Activated effector memory CD4-positive, alpha-beta T cell treated with Interleukin-2 at 50 U/mL for 16 hours (primary cell): ENCODE measurements at regions not wholly inside any gene's neighbourhood (a gene's known extent, or its start where the extent isn't known, plus 50 kb on each side); places are given as distances from the start of the nearest gene placed in this dataset.

Experiments used
- DNase-seq: peaks from one replicate; pipeline ENCODE4 v3.0.0-alpha.2; 2020

DNA sequence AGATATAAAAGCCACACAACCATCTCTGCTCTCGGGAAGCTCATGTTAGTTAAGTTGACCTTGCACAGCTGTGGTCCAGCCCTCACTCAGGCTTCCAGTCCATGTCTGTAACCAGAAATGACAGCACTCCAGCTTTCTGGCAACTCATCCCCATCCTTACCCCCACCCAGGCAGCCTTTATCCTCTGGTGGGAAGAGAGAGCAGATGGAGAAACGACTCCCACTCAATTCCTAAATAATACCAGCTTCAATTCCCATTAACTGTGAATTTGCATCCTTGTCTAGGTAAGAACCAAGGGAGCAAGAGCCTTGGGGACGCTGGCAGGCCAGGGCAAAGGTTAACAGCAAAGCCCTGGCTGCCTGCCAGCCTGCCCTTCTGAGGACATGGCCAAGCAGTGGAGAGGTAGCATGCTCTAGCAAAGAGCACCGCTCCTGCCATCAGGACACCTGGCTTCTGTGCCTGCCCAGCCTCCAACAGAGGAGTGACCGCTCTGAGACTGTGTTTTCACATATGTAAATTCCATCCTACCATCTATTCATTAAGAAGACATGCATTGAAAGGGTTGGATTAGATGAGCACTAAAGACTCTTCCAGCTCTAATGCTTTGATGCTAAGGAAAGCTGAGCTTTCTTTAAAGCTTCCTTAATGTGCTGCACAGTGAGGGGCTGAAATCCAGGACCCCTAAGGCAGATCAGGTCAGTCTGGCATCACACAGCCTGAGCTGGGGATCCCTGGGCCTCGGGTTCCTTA, 236.1 kb downstream of the GRIN2B start:
- no peak for DNase-seq

DNA sequence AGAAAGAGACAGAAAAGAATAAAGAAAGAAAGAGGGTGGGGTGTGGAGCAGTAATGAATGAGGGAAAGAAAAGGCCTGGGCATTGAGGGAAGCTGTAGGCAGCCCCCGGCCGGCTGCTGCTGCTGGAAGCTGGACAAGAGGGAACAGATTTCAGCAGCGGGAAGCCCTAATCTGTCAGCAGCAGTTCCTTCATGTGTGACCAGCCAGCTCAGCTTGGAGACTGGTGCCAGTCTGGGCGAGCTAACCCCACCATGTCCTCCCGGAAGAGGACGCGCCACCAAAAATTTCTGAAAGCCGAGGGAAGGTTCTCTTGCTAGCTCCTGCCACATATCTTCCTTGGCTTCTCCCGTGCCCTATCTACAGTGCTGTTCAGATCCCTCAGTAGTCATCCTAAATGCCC, 236.8 kb downstream of the GRIN2B start:
- no peak for DNase-seq

DNA sequence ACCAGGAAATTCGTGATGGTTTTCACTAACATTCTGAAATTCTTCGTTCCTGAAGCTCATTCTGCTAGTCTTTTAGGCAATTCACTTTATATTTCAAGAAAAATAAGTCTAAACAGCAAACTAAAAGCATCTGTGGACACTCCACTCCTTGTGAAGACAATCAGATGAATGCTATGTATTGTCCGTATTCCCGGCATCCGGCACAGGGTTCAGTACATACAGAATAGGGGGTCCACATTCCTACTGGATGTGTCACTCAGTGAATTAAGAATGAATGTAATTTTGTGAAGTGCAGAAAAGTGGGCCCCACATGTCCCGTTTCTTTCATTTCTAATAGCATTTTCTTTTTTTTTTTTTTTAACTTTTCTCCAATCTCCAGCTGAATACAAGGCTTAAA, 241.3 kb downstream of the GRIN2B start:
- no peak for DNase-seq

DNA sequence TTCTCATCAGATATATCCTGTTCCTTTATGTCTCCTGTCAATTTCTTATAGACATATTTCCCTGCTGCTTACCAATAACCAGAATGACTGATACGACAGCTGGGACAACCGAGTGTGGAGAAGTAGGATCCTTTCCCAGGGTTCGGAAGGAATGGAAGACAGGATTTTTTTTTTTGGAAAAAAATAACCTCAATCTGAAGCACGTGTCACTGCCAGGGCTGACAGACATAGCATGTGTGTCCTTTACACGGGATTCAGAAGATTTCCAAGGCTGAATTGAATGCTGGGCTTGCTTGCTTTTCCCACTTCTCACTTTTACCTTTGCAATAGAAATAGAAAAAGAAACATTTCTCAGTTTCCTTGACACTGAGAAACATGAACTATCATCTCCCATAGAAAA, 245.7 kb downstream of the GRIN2B start:
- DNase-seq, result no peak

DNA sequence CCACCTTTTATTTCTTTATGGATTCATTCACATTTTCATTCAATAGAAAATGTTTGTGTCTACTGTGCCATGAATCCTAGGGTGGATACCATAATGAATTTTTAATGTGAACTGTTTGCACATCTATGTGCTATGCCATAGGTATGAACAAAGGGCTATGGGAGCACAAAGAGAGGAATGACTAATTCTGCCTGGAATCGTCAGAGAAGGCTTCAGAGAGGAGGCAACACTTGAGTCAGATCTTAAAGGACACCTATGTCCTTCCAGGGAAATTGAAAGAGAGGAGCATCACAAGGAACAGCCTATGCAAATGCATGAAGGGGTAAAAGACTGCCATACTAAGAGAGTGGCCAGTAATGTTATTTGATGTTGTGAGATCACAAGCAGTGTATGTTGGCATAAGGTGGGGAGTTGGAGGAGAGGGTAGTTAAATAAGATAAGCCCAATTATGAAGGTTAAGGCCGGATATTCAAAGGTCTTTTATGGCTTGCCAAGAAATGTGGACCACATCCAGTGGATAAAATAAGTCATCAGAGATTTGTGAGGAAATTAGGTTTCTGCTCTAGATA, 246.7 kb downstream of the GRIN2B start:
- DNase-seq, result no peak

DNA sequence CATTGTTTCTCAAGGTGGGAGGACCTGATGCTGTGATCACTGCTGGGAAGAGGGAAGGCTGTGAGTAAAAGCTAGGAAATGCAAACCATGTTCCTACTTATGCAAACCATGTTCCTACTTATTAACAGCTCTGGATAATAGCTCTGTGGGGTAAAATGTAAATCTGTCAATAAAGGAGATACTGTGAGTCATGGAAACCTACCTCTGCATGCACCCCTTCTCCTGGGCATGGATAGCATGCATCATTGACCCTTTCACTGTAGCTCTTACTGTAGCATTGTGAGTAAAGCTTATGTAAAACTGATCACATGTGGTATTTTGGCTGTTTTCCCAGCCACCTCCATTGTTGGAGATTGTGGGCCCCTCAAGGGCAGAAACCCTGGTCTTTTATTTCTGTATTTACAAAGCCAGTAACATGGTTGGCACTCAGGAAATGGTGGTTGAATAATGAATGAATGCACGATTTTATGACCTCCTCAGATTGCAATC, 253.7 kb downstream of the GRIN2B start:
- no peak for DNase-seq

DNA sequence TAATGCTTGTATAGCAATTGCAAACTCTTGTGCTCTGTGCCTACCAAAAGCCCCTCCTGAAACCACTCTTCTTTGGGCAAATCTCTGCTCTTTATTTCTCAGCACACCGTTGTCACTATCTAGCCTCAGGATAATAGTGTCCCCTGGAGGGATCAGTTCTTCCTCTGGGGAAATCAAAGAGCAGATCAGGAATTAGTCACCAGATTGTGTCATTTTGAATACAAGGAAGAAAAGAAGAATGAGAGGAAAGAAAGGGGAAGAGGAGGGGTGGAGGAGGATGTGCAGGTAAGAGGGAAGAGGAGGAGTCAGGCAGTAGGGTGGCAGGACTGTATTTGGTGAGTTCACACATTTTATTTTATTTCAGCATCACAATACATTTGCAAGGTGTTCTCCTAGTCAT, 256.4 kb downstream of the GRIN2B start:
- no peak for DNase-seq

DNA sequence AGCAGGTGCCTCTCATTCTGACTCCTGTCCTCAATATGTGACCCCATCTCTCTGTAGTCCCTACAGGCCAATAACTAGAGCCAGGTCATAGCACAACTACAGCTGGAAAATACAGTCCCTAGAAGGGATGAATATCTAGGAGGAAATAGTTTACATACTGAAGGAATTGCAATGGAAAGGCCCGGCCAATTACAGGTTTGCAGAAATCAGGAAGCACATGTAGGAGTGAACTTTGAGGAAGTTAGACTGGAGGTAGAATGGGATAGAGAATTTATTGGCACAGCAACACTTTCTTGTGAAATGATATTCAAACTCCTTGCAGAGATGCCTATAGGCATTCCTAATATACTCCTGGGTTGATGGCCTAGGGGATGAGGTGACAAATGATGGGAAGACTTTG, 257.3 kb downstream of the GRIN2B start:
- DNase-seq, result no peak

DNA sequence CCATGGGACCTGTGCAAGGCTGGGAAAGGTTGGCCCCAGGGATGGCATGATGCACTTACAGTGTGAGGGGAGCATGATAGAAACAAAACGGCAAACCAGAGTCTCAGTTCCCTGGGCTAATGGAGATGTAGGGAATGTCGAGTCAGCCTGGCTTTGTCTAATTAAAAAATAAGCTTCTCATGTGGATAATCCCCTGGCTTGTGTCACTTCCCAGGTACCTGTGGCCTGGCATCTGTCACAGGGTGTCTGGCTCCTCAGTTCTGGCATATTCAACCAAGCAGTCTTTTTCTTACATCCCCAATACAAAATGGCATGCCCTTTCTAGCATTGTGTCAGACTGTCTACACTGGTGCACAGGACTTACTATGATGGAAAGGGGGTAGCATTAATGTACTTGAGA, 261.4 kb downstream of the GRIN2B start:
- DNase-seq, result no peak

DNA sequence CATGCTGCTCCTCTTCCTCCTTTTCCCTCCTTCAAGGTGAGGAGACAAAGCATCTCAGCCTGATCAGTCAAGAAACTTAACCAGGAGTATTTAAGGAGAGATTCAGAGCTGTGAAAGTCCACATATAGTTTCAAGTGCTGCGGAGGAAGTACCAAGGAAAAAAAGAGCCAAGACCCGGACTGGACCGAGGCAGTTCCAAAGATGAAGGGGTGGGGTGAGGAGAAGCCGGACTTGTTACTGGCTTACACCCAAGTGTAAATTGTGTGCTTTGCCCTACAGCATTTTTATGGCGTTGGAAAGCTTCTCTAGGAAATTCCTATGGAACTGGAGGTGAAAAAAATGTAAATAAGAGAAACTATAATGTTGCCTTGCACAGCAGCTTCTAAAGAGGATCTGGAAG, 263.1 kb downstream of the GRIN2B start:
- DNase-seq, result no peak

DNA sequence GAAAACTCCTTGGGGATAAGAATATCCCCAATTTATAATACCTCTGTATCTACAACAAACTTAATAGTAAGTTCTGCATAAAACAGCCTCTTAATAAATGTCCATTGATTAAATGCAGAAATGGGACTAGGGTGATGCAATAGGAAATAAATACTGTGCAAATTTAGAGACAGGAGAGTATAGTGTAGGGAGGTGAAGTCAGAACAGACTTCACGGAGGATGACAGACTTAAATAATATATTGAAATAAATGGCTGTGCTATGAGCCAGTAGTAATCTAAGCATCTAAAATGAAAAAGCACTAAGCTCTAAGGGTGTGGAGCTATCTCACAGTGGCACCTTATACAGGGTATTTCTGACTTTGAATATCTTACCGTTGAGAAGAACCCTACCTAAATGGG, 265.3 kb downstream of the GRIN2B start:
- no peak for DNase-seq

DNA sequence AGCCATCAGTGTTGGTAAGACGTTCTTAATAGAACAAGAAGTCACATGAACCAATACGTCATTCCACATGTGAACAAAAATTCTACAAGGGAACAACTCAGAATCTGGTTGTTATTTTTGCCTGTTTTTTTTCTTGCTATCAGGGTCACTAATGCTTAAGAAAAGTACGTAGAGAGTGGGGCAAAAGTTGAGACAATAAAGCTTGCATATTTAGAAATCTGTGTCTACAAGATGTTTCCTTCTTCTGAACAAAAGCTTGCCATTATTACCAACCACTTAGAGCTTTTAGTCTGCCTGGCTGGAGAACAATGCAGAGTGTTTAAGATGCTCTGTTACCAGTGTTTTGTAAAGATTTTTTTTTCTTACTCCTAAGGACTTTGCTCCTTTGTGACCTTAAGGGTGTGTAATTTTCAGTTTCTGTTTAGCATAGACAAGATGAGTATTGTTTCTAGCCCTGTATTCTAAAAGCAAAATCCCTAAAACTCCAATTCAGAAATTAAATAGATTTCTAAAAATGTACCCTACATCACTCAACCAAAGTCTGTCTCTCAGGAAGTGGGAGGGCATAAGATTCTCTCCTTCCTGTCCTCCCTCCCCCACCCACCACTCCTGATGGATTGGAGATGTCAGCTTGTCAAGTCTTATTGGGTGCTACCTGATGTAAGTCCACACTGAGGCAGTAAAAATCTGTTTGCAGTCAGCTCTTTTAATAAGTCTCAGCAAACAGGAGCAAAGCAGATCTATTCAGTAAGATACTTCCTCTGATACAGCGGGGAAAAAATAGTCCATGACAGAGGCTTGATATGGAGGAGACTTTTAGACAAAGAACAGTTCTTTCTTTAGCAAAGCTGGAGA, 267.6 kb downstream of the GRIN2B start:
- DNase-seq, result no peak

DNA sequence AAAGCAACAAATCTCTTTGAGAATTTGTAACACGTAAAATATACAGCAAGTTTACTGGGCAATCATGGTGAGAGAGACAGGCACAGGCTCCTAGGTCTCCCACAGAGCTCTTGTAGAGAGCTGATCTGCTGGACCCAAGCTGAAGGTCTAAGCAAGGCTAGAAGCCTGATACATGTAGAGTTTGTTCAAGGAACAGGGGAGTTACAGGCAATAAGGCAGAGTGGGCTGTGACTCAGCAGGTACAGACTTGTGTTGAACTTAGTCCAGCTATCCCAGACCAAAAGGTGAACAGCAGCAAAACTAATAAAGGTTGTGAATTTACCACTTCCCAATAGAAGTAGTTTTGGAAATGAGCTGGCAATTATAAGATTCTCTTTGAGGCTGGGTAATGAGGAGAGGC, 273.6 kb downstream of the GRIN2B start:
- DNase-seq, result no peak

DNA sequence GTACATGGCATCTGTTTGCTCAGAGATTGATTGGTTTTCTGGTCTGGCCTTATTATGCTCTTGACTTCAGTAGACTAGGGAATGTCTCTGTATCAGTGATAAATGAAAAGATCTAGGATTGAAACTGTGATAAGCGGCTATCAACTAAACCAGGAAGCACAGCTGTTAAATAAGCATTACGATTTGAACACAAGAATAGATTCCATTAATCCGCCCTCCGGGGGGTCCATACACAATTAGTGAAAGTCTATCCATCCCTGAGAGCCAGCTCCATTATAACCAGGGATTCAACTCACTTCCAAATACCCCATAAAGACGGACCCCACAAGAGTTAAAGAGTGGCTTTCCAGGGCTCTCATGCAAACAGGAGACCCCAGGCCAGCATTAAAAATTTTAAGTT, 279.0 kb downstream of the GRIN2B start:
- no peak for DNase-seq

DNA sequence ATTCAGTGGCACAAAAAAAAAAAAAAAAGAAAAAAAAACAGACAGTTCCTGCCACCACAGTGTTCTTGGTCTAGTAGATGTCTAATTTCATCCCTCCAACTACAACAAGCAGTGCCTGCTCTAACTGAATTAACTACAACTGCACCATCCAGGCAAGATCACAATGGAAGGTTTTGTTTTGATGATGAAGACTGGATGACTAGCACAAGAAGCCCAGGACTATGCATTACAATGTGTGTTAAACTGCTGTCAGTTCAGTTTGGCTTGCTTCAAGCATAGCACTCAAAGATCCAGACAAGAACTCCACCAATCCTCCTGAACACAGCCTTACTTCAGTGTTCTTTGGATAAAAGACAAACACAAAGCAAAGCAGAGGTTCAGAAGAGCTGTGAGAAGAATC, 279.9 kb downstream of the GRIN2B start:
- DNase-seq, result no peak

DNA sequence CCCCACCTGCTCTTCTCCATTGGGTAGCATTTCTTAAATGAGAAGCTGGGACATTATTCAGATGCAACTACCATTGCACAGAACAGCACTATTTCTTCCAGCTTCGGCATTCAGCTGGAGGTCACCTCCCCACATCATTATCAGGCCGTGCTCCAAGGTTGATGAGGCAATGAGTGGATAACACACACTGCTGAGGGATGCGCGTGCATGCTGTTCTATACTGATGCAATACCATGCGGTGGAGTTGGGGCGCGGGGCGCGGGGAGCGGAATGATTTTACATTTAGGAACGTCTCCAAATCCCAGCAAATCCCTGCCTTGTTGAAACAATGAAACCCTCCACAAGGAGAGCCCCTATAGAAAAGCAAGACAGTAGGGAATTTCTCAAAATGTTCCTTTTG, 283.4 kb downstream of the GRIN2B start:
- DNase-seq, result no peak

DNA sequence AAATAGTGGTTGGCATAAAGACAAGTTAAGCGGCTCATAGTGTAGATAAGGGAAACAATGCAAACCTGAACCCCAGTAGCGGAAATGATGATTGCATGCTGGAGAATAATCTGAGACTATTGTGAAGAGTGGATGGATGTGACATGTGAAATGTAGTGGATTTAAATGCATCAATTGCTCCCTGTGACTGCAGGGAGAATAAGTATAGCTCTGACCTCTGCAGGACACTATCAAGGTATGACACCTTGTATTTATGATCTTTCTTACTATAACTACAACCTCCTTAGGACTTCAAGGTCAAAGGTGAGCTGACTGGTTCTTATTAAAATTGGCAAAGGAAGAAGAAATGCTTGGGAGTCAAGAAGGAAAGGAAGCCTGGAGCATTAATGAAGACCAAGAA, 285.6 kb downstream of the GRIN2B start:
- DNase-seq, result no peak

DNA sequence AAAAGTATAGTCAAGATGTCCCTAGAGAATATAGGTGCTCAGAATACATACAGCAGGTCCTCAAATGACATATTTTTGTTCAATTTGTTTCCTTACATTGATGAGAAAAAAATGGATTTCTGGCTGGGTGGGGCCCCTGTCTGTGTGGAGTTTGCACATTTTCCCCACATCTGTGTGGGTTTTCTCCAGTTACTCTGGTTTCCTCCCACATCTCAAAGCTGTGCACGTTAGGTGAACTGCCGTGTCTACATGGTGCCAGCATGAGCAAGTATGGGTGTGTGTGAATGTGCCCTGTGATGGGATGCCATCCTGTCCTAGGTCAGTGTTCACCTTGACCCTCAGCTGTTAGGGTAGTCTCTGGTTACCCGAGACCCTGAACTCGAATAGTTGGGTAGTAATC, 289.1 kb downstream of the GRIN2B start:
- no peak for DNase-seq

DNA sequence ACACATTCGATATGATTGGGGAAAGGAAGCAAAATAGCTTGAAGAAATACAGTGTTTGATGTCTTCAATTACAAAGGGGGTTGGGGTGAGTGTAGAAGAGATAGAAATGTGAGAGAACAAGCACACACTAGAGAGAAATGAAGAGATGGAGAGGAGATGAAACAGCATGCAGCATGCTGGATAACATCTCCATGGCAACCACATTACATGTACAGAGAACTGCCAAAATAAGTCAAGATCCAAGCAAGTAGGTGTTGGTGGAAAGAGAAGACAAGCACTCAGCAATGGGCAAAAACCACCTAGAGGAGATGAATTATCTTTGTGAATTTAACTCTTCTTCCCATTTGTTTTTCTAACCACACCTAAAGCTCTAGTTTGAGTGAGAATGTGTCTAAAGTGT, 289.8 kb downstream of the GRIN2B start:
- DNase-seq, result no peak

DNA sequence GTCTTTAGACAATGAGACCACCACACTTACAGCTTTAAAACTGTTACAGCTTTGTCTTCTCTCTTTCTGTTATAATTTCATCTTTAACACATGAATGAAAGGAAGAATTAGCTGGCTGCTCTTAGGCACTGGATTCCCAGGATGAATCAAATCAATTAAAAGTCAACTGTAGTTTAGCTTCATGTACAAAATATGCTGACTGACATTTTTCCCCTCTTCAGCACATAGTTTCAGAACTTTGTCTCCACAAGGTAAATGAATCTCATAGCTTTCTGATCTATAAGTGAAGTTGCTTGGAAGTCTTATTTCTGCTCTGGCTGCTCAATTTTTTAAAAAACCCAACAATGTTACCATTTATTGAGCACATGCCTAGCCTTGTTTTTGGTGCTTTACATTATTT, 293.8 kb downstream of the GRIN2B start:
- no peak for DNase-seq

DNA sequence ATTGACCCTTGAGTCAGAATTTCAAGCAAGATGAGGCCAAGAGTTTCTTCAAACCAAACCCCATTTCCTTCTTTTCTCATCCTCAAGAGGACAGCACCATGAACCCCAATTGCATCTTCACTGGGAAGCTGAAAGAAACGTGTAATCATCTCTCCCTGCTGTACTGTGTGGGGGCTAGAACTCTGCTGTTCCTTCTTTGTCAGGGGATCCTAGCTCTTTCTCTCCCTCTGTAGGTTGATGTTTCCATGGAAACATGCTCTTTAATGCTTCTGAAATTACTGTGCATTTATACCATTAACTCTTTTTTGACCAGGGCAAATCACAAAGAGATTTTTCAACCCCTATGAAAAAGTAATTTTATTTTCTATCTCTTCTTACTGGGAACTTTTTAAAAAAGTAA, 295.1 kb downstream of the GRIN2B start:
- no peak for DNase-seq

DNA sequence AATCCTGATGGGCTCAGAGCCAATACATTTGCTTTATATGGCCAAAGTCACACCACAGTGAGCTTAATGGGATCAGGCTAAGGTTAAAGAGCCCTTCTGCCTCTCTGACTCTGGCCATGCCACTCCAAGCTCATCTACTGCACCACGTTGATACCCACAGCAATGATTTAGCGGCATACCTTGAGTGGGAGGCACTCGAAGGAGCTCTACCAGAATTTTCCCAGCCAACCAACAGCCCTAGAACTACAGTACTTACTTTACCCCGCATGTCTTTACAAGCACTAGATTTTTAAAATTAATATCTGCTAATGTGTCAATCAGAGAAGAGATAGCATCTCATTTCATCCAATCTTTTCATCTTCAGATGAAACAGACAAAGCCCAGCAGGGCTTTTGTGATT, 300.5 kb downstream of the GRIN2B start:
- no peak for DNase-seq

DNA sequence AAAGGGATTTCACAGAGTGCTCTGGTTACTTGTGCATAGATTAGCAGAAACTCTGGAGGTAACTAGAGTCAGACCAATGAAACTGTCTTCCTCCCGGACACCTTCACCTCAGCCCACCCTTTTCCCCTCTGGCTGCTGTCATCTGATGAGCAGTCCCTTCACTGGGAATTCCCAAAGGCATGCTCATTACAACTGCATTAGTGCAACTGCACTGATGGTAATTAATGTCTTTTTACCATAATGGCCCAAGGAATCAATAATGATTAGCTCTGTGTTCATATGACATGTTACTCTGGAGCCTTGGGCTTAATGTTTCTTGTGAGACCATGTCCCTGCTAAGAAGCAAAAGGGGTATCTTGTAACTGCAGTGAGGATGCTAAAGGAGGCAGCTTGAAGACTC, 304.5 kb downstream of the GRIN2B start:
- DNase-seq, result no peak

DNA sequence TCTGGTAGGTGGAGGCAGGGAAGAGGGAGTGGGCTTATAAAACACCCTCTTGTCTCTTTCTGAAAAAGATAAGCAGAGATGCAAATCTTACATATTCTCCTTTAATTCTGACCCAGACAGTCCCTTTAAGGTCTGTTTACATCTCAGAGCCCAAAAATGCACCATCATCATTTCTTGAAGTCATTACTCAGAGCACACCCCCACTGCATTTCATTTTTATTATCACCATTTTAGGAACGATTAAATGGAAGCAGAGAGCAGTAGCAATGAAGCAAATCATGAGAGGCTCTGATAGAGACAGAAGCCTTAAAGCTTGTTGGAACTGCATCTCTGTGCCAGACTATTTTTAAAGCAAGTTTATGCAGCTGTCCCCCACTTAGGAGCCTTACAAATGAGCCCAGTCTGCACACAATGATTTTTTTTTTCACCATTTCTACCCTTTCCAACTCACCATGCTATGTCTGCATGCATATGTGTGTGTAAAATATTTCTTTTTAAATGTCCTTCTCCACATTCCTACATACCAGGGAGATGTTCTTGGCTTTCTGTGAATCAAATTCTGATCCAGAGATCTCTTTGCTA, 311.0 kb downstream of the GRIN2B start:
- no peak for DNase-seq
